HL-60 (cell line): ENCODE measurements at regions not wholly inside any gene's neighbourhood (a gene's known extent, or its start where the extent isn't known, plus 50 kb on each side); places are given as distances from the start of the nearest gene placed in this dataset.

Experiments used
- DNase-seq, 2 experiments: peaks; one replicate each; pipeline ENCODE4 v3.0.0-alpha.2; 2010 to 2020; ENCODE audit warnings: low read depth in 1 of 2, low spot score in 1 of 2
- H3K27ac ChIP-seq: fragments of 250-450 bp; sonication (Bioruptor Pico); replicated peaks from 2 replicates; pipeline ENCODE4 v1.5.1; 2020; ENCODE audit warnings: mild to moderate bottlenecking, moderate library complexity
- H3K27me3 ChIP-seq: fragments of 250-450 bp; sonication (Bioruptor Pico); 2 replicates; pipeline ENCODE4 v1.5.1; 2021; ENCODE audit warnings: mild to moderate bottlenecking, moderate library complexity; ENCODE audit not compliant: insufficient read depth, poor library complexity, severe bottlenecking
- H3K4me3 ChIP-seq: replicated peaks from 2 replicates; pipeline ENCODE4 v1.5.1; 2011; ENCODE audit warnings: mild to moderate bottlenecking, control low read depth, low read length; ENCODE audit not compliant: insufficient read depth
- GABPA ChIP-seq: IDR thresholded peaks from 2 replicates; pipeline ENCODE4 v1.6.1; 2012; ENCODE audit warnings: low read depth
- POLR2AphosphoS5 ChIP-seq: IDR thresholded peaks from 2 replicates; pipeline ENCODE4 v1.6.1; 2012; ENCODE audit warnings: low read depth
- SPI1 ChIP-seq: IDR thresholded peaks from 2 replicates; pipeline ENCODE4 v1.6.1; 2012; ENCODE audit warnings: low read depth, mild to moderate bottlenecking, borderline replicate concordance
- TF ChIP-seq, protein P1 (sequence below): IDR thresholded peaks from one replicate; pipeline ENCODE4 v1.5.1; 2011; ENCODE audit warnings: low read length, control low read depth, inconsistent platforms; ENCODE audit not compliant: insufficient read depth
- TF ChIP-seq, protein P2 (sequence below): IDR thresholded peaks from 2 replicates; pipeline ENCODE4 v1.6.1; 2012; ENCODE audit warnings: low read depth; ENCODE audit not compliant: insufficient replicate concordance

DNA sequence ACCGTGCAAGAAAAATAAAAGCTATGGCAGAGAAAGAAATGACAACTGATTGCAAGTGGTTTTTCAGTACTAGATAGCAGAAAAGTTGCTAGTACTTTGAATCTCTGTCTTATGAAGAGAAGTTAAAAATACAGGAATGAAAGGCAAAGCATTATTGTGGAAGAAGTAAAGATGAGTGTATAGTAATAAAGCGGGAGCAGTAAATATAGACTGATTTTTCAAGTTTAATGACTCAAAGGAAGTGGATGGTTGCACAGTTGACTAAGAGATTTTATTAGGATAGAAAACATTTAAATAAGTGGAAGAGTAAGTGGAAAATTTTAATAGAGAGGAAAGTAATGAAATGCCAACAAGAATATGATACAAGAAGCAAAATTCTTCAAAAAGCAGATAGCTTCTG lies 1076.1 kb upstream of the CADM2 start:
- no peak for TF ChIP-seq GABPA
- TF ChIP-seq, protein P1, sequence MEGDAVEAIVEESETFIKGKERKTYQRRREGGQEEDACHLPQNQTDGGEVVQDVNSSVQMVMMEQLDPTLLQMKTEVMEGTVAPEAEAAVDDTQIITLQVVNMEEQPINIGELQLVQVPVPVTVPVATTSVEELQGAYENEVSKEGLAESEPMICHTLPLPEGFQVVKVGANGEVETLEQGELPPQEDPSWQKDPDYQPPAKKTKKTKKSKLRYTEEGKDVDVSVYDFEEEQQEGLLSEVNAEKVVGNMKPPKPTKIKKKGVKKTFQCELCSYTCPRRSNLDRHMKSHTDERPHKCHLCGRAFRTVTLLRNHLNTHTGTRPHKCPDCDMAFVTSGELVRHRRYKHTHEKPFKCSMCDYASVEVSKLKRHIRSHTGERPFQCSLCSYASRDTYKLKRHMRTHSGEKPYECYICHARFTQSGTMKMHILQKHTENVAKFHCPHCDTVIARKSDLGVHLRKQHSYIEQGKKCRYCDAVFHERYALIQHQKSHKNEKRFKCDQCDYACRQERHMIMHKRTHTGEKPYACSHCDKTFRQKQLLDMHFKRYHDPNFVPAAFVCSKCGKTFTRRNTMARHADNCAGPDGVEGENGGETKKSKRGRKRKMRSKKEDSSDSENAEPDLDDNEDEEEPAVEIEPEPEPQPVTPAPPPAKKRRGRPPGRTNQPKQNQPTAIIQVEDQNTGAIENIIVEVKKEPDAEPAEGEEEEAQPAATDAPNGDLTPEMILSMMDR = no peak
- no peak for TF ChIP-seq POLR2AphosphoS5
- TF ChIP-seq, protein P2, sequence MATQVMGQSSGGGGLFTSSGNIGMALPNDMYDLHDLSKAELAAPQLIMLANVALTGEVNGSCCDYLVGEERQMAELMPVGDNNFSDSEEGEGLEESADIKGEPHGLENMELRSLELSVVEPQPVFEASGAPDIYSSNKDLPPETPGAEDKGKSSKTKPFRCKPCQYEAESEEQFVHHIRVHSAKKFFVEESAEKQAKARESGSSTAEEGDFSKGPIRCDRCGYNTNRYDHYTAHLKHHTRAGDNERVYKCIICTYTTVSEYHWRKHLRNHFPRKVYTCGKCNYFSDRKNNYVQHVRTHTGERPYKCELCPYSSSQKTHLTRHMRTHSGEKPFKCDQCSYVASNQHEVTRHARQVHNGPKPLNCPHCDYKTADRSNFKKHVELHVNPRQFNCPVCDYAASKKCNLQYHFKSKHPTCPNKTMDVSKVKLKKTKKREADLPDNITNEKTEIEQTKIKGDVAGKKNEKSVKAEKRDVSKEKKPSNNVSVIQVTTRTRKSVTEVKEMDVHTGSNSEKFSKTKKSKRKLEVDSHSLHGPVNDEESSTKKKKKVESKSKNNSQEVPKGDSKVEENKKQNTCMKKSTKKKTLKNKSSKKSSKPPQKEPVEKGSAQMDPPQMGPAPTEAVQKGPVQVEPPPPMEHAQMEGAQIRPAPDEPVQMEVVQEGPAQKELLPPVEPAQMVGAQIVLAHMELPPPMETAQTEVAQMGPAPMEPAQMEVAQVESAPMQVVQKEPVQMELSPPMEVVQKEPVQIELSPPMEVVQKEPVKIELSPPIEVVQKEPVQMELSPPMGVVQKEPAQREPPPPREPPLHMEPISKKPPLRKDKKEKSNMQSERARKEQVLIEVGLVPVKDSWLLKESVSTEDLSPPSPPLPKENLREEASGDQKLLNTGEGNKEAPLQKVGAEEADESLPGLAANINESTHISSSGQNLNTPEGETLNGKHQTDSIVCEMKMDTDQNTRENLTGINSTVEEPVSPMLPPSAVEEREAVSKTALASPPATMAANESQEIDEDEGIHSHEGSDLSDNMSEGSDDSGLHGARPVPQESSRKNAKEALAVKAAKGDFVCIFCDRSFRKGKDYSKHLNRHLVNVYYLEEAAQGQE = no peak
- no peak for TF ChIP-seq SPI1
- H3K4me3 ChIP-seq = no peak overlapping the region
- no peaks in the 10 kb centered on the region for H3K27me3 ChIP-seq
- no peak overlapping the region for H3K27ac ChIP-seq
- no peak for DNase-seq

DNA sequence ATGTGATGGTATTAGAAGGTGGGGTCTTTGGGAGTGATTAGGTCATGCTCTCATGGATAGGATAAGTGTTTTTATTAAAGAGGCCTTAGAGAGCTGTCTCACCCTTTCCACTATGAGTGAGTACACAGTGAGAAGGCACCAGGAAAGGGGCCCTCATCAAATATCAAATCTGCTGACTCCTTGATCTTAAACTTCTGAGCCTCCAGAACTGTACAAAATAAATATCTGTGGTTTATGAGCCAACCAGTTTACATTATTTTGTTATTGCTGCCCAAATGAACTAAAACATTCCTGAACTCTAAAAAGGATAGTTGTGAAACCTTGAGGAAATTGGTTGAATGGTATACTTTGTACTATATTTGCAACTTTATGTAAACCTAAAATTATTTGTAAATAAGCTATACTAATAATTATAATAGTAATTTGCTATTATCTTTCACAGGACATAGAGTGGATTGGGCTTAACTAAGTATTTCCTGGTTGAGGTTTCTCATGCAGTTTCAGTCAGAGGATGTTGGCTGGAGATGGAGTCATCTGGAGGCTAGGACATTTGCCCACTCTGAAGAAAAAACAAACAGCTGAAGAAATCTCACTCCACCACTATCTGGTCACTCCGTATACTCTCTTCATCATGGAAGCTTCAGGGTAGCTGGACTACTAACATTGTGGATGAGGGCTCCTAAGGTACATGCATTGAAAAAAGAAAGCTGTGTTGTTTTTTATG lies 1068.6 kb upstream of the CADM2 start:
- no peaks in the 10 kb centered on the region for H3K27me3 ChIP-seq
- H3K4me3 ChIP-seq = no peak overlapping the region
- no peak for DNase-seq
- H3K27ac ChIP-seq = no peak overlapping the region
- TF ChIP-seq SPI1 = no peak
- TF ChIP-seq, protein P1 = no peak
- TF ChIP-seq POLR2AphosphoS5 = no peak
- TF ChIP-seq GABPA = no peak

DNA sequence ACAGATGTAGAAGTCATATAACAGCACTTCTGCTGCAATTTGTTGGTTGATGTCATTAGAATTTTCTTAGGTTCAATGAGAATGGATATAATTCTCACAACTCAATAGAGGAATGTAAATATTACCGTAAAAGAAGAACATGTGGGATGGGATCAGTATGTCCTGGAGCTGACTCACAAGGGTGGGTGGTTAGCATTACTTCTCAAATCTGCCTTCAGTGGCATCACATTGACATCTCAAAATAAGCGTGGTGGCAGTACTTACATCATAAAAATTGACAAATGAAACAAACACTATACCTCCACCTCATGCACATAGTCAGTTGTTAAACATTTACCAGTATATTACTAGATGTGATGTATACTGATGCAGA lies 1068.0 kb upstream of the CADM2 start:
- Histone ChIP-seq H3K27me3 (no peaks in the 10 kb centered on the region), H3K4me3 (no peak overlapping the region), H3K27ac (no peak overlapping the region)
- DNase-seq = no peak
- TF ChIP-seq POLR2AphosphoS5 = no peak
- TF ChIP-seq SPI1 = no peak
- no peak for TF ChIP-seq GABPA
- TF ChIP-seq, protein P2 = no peak
- TF ChIP-seq, protein P1 = no peak

DNA sequence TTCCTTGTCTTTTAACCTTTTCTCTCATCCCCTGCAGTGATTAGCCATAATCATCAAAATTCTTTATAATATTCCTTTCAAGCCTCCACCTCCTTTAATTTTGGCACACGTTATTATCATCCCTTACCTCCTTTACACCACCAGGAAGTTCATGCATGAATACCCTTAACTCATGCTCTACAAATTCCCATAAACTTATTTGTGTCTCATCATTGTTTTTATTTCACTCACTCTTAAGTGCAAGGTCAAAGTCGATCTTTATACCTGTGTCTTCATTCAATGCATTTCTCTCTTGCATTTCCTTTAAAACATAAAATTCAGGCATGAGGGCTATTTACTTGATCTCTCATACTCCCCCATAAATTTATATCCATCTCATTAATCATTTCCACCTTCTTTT lies 1064.6 kb upstream of the CADM2 start:
- TF ChIP-seq POLR2AphosphoS5 (no peak), SPI1 (no peak), GABPA (no peak)
- TF ChIP-seq, protein P1 = no peak
- TF ChIP-seq, protein P2 = no peak
- H3K27ac ChIP-seq = no peak overlapping the region
- DNase-seq = no peak
- H3K4me3 ChIP-seq = no peak overlapping the region
- H3K27me3 ChIP-seq = no peaks in the 10 kb centered on the region
